AG09319 (cell line): ENCODE measurements at regions not wholly inside any gene's neighbourhood (a gene's known extent, or its start where the extent isn't known, plus 50 kb on each side); places are given as distances from the start of the nearest gene placed in this dataset.

Source experiments
- DNase-seq: peaks from one replicate; pipeline ENCODE4 v3.0.0-alpha.2; 2010; ENCODE audit warnings: low read depth; ENCODE audit errors: extremely low read depth
- CTCF ChIP-seq: IDR thresholded peaks from 2 replicates; pipeline ENCODE4 v1.5.1; 2011; ENCODE audit warnings: low read depth, mild to moderate bottlenecking, inconsistent platforms, low read length, moderate library complexity

DNA sequence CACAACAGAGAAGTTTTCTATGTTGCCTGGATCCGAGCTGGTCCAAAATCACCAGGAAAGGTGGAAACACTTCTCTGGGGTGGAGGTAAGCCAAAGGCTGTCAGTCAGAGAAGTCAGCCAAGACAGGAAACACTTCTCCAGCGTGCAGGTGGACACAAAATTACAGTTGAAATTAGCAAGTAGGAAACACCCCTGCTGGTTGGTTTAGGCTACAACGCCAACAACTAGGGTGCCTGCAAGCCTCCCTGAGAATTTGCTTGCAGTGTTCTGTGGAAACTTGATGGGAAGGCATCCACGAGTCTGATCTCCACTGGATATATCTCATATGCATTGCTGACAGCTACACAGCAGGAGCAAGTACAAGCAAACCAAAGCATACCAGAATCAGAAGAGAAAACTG is 600.5 kb downstream of the RERGL start:
- TF ChIP-seq CTCF = no peak
- DNase-seq = no peak

- TF ChIP-seq CTCF = no peak
- DNase-seq = no peak
Observed at GRCh38 chr12:17478908-17479673, 610.9 kb downstream of the RERGL start.

- TF ChIP-seq CTCF = no peak
- no peak for DNase-seq
Observed at GRCh38 chr12:17470460-17470859, 619.5 kb downstream of the RERGL start.

DNA sequence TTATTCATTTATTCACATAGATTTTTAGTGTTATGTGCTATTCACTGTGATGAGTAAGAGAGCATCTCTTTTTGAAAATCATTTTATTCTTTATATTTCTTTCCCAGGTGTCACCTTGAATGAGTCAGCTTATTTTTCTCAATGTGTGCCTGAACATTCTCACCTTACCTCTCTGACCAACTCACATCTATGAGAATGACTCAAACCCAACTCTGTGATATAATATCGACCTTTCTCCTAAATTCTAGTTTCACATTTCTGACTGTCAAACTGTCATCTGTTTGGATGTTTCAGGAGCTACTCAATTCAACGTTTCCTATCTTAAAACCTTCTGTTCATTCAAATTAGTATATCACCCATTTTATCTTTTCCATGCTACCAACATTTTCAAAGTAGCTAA is 630.8 kb downstream of the RERGL start:
- no peak for DNase-seq
- no peak for TF ChIP-seq CTCF

- no peak for TF ChIP-seq CTCF
- no peak for DNase-seq
Observed at GRCh38 chr12:17456486-17456885, 633.5 kb downstream of the RERGL start.

- no peak for DNase-seq
Observed at GRCh38 chr12:17438141-17438540, 651.9 kb downstream of the RERGL start.

More at GRCh38 chr12:17438141-17438540, 651.9 kb downstream of the RERGL start:
- TF ChIP-seq CTCF = no peak
